CD14-positive monocyte (primary cell): ENCODE measurements at regions not wholly inside any gene's neighbourhood (a gene's known extent, or its start where the extent isn't known, plus 50 kb on each side); places are given as distances from the start of the nearest gene placed in this dataset.

ENCODE experiments used
- DNase-seq, 3 donors: peaks; one replicate each; pipeline ENCODE4 v3.0.0-alpha.2; 2011 to 2022
- H2AFZ ChIP-seq: 2 replicates; pipeline ENCODE4 v1.6.0; 2012; ENCODE audit warnings: mild to moderate bottlenecking, low read depth, low read length, inconsistent platforms; ENCODE audit not compliant: insufficient read depth, poor library complexity, severe bottlenecking
- H3K27ac ChIP-seq, 2 donors: 1 replicate in 1 of 2; 2 replicates in 1 of 2; pipeline ENCODE4 v1.5.1; 2012 to 2013; ENCODE audit warnings: low read length in 2 of 2, control low read depth in 1 of 2, inconsistent platforms in 1 of 2, low read depth in 1 of 2, mild to moderate bottlenecking in 1 of 2
- H3K27me3 ChIP-seq, 2 donors: one replicate each; pipeline versions ENCODE4 v1.6.0 to v1.6.1; 2011 to 2013; ENCODE audit warnings: low read length in 2 of 2; ENCODE audit not compliant: control insufficient read depth in 2 of 2, insufficient read depth in 2 of 2
- H3K36me3 ChIP-seq, 2 donors: replicated peaks in 1 of 2; 1 replicate in 1 of 2; 2 replicates in 1 of 2; pipeline versions ENCODE4 v1.5.1 to v1.6.1; 2012 to 2013; ENCODE audit warnings: low read length in 2 of 2, control low read depth in 1 of 2, inconsistent platforms in 1 of 2, mild to moderate bottlenecking in 1 of 2; ENCODE audit not compliant: insufficient read depth in 2 of 2, control insufficient read depth in 1 of 2
- H3K4me1 ChIP-seq, 2 donors: 1 replicate in 1 of 2; 2 replicates in 1 of 2; pipeline versions ENCODE4 v1.5.1 to v1.6.1; 2012 to 2013; ENCODE audit warnings: low read length in 2 of 2, control low read depth in 1 of 2, inconsistent platforms in 1 of 2, mild to moderate bottlenecking in 1 of 2, moderate library complexity in 1 of 2; ENCODE audit not compliant: insufficient read depth in 2 of 2, control insufficient read depth in 1 of 2
- H3K4me2 ChIP-seq: replicated peaks from 2 replicates; pipeline ENCODE3; 2012; ENCODE audit warnings: low read length, moderate library complexity, mild to moderate bottlenecking; ENCODE audit not compliant: poor library complexity, severe bottlenecking; ENCODE audit errors: extremely low read depth
- H3K4me3 ChIP-seq, 3 experiments: fragments of 200-600 bp in 1 of 3; sonication (generic) in 1 of 3; replicated peaks in 1 of 3; 1 replicate in 2 of 3; 2 replicates in 1 of 3; pipeline ENCODE4 v1.5.1; 2011 to 2013; ENCODE audit warnings: low read length in 3 of 3, mild to moderate bottlenecking in 3 of 3, control low read depth in 2 of 3, low read depth in 2 of 3, inconsistent platforms in 1 of 3, moderate library complexity in 1 of 3
- H3K79me2 ChIP-seq: 2 replicates; pipeline ENCODE4 v1.6.0; 2012; ENCODE audit warnings: mild to moderate bottlenecking, control low read depth, inconsistent platforms, low read length, moderate library complexity; ENCODE audit not compliant: insufficient read depth
- H3K9ac ChIP-seq: 2 replicates; pipeline ENCODE4 v1.6.0; 2017; ENCODE audit warnings: low read length, mild to moderate bottlenecking; ENCODE audit not compliant: insufficient read depth, poor library complexity, severe bottlenecking
- H3K9me3 ChIP-seq, 2 donors: replicated peaks in 1 of 2; 1 replicate in 1 of 2; 2 replicates in 1 of 2; pipeline versions ENCODE4 v1.5.1 to v1.6.1; 2012 to 2013; ENCODE audit warnings: low read length in 2 of 2, control low read depth in 1 of 2; ENCODE audit not compliant: control insufficient read depth in 1 of 2, insufficient read depth in 1 of 2
- H4K20me1 ChIP-seq: 2 replicates; pipeline ENCODE4 v1.6.0; 2012; ENCODE audit warnings: mild to moderate bottlenecking, low read length, control low read depth, moderate library complexity; ENCODE audit not compliant: insufficient read depth
- H3K27ac Mint-ChIP-seq, 7 donors: one replicate each; pipeline ENCODE4 v1.8.0; 2020; ENCODE audit warnings: mild to moderate bottlenecking in 7 of 7, mixed read lengths in 7 of 7, moderate library complexity in 6 of 7, inconsistent platforms in 2 of 7
- H3K27me3 Mint-ChIP-seq, 3 donors: one replicate each; pipeline ENCODE4 v1.8.0; 2021 to 2022; ENCODE audit warnings: low read depth in 3 of 3, mild to moderate bottlenecking in 3 of 3, mixed read lengths in 3 of 3, moderate library complexity in 3 of 3, inconsistent platforms in 1 of 3
- H3K36me3 Mint-ChIP-seq, 2 donors: one replicate each; pipeline ENCODE4 v1.8.0; 2020; ENCODE audit warnings: mixed read lengths in 2 of 2, inconsistent platforms in 1 of 2, mild to moderate bottlenecking in 1 of 2
- H3K4me1 Mint-ChIP-seq: one replicate; pipeline ENCODE4 v1.8.0; 2020; ENCODE audit warnings: mild to moderate bottlenecking, mixed read lengths
- H3K4me3 Mint-ChIP-seq, 2 donors: one replicate each; pipeline ENCODE4 v1.8.0; 2020; ENCODE audit warnings: mild to moderate bottlenecking in 2 of 2, mixed read lengths in 2 of 2, moderate library complexity in 1 of 2
- H3K9me3 Mint-ChIP-seq, 7 donors: one replicate each; pipeline ENCODE4 v1.8.0; 2020 to 2022; ENCODE audit warnings: mixed read lengths in 7 of 7, mild to moderate bottlenecking in 6 of 7, moderate library complexity in 6 of 7, inconsistent platforms in 2 of 7
- WGBS: methylation state at CpG from one replicate; pipeline ENCODE4 v1.1.5; 2013; ENCODE audit warnings: missing lambda C conversion rate; ENCODE audit not compliant: insufficient coverage; 5-methylcytosine and 5-hydroxymethylcytosine counted together
- intact Hi-C, 2 donors: fragments of 100-400 bp; cut with micrococcal nuclease; formaldehyde crosslinking; loops; one replicate each; pipeline versions ENCODE4 v1.15.0 to v1.15.1; 2023
- TF ChIP-seq, protein P1 (sequence below): fragments of 200-600 bp; IDR thresholded peaks from one replicate; pipeline ENCODE4 v1.8.0; 2022; ENCODE audit warnings: antibody characterized with exemption, mild to moderate bottlenecking

DNA sequence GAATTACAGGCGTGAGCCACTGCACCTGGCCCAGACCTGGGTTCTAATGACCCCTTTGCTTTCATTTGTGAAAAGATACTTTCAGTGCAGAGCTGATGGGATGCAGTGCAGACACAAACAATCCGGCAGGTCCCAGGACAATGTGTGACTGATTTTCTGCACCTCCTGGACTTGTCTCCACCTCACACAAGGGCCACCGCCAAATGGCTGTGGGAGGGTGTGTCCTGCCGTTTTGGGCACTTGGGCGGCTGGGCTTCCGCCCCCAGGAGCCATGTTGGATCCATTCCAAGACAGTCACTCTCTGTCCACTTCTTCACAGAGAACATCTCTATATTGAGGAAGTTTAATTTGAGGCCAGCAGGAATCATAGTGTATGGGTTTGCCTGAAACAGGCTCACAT is 112.3 kb upstream of the ZNF507 start:
- Mint-ChIP-seq H3K27me3 (peaks cover 2 to 12% (median 3%) of the 10 kb centered on the region in 3 donors), H3K36me3 (no peaks in the 10 kb centered on the region), H3K9me3 (no peaks in the 10 kb centered on the region), H3K4me1 (peaks cover 2% of the 10 kb centered on the region), H3K4me3 (no peak overlapping the region), H3K27ac (peak overlapping the region in 1 of 7 donors; percentile 14)
- Histone ChIP-seq H2AFZ (no peak overlapping the region), H4K20me1 (no peaks in the 10 kb centered on the region), H3K4me3 (no peak overlapping the region), H3K9ac (no peak overlapping the region), H3K9me3 (no peaks in the 10 kb centered on the region), H3K36me3 (no peaks in the 10 kb centered on the region), H3K4me2 (no peak overlapping the region), H3K79me2 (no peaks in the 10 kb centered on the region), H3K27ac (no peak overlapping the region), H3K27me3 (peaks cover 0 to 4% of the 10 kb centered on the region in 2 donors), H3K4me1 (no peaks in the 10 kb centered on the region)
- whole genome bisulfite sequencing, result no CpG with 5 or more reads among the region's 6 CpGs
- TF ChIP-seq, protein P1, sequence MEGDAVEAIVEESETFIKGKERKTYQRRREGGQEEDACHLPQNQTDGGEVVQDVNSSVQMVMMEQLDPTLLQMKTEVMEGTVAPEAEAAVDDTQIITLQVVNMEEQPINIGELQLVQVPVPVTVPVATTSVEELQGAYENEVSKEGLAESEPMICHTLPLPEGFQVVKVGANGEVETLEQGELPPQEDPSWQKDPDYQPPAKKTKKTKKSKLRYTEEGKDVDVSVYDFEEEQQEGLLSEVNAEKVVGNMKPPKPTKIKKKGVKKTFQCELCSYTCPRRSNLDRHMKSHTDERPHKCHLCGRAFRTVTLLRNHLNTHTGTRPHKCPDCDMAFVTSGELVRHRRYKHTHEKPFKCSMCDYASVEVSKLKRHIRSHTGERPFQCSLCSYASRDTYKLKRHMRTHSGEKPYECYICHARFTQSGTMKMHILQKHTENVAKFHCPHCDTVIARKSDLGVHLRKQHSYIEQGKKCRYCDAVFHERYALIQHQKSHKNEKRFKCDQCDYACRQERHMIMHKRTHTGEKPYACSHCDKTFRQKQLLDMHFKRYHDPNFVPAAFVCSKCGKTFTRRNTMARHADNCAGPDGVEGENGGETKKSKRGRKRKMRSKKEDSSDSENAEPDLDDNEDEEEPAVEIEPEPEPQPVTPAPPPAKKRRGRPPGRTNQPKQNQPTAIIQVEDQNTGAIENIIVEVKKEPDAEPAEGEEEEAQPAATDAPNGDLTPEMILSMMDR, result no peak
- DNase-seq, result no peak
- intact Hi-C loops, result no loop called here

DNA sequence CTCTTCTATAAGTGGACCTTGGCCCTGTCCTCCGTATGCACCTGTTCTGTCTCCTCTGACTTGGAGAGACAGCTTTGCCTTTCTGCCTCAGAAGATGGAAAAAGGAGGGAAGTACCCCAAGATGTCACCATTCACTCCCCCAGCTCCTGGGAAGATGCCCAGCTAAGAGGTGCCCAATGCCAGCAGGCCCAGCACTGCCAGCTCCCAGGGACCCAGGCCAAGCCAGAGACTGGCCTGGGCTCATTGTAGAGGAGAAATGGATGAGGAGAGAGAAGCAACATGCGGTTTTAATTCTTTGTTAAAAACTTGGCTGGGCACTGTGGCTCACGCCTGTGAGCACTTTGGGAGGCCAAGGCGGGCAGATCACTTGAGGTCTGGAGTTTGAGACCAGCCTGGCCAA is 111.5 kb upstream of the ZNF507 start:
- no peak overlapping the region for H3K9ac ChIP-seq
- no peaks in the 10 kb centered on the region for H3K9me3 ChIP-seq
- TF ChIP-seq, protein P1, result no peak
- H3K4me1 Mint-ChIP-seq, result peaks cover 2% of the 10 kb centered on the region
- no peaks in the 10 kb centered on the region for H3K4me1 ChIP-seq
- H3K27ac Mint-ChIP-seq, result no peak overlapping the region
- no peak overlapping the region for H3K27ac ChIP-seq
- no peaks in the 10 kb centered on the region for H3K9me3 Mint-ChIP-seq
- H3K79me2 ChIP-seq, result no peaks in the 10 kb centered on the region
- peaks cover 0 to 4% of the 10 kb centered on the region in 2 donors for H3K27me3 ChIP-seq
- WGBS, result 72% methylated on average over 2 of the region's 4 CpGs
- no peaks in the 10 kb centered on the region for H4K20me1 ChIP-seq
- intact Hi-C loops, result no loop called here
- H3K27me3 Mint-ChIP-seq, result peaks cover 0 to 12% (median 3%) of the 10 kb centered on the region in 3 donors
- DNase-seq, result no peak
- no peak overlapping the region for H3K4me2 ChIP-seq
- no peaks in the 10 kb centered on the region for H3K36me3 Mint-ChIP-seq
- H2AFZ ChIP-seq, result no peak overlapping the region
- no peaks in the 10 kb centered on the region for H3K36me3 ChIP-seq
- no peak overlapping the region for H3K4me3 ChIP-seq
- no peak overlapping the region for H3K4me3 Mint-ChIP-seq
